Myocyte (in vitro differentiated cells): ENCODE measurements at regions not wholly inside any gene's neighbourhood (a gene's known extent, or its start where the extent isn't known, plus 50 kb on each side); places are given as distances from the start of the nearest gene placed in this dataset.
A peak's percentile ranks its signal among the peaks of the same experiment; 100 is the strongest.

ENCODE experiments used
- DNase-seq: peaks from one replicate; pipeline ENCODE4 v3.0.0-alpha.2; 2012; ENCODE audit warnings: low read depth

DNA sequence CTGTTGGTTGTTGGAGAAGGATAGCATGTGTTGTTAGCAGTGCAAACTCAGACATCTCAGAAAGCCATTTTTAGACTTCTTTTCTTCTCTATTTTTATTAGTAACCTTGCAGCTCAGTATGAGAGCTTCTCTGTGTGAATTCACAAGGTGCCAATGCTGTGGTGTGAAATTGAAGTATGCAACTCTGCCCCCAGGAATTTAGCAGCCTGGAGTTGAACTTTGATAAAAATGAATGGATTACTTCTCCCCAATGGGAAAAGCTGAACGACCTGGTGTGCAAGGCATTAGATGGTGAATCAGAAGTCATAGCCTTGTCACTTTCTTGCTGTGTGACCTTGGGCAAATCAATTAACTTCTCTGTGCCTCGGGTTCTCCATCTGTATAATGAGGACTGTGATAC is 512.3 kb upstream of the PCDH9 start:
- DNase-seq = no peak

DNA sequence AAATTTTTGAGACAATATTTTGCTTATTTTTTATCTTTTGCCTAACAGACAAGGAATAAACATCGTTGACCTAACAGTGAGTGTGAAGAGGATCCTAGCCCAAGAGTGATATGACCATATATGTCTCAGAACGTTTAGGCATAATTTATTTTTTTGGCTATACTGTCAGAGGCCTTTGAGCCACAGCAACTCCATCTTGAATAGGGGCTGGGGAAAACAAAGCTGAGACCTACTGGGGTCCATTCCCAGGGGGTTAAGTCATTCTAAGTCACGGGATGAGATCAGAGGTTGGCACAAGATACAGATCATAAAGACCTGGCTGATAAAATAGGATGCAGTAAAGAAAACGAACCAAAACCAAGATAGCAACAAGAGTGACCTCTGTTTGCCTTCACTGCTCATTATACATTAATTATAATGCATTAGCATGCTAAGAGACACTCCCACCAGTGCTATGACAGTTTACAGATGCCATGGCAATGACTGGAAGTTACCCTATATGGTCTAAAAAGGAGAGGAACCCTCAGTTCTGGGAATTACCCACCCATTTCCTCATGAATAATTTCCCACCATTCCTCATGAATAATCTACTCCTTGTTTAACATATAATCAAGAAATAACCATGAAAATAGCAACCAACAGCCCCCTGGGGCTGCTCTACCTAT is 510.9 kb upstream of the PCDH9 start:
- no peak for DNase-seq

DNA sequence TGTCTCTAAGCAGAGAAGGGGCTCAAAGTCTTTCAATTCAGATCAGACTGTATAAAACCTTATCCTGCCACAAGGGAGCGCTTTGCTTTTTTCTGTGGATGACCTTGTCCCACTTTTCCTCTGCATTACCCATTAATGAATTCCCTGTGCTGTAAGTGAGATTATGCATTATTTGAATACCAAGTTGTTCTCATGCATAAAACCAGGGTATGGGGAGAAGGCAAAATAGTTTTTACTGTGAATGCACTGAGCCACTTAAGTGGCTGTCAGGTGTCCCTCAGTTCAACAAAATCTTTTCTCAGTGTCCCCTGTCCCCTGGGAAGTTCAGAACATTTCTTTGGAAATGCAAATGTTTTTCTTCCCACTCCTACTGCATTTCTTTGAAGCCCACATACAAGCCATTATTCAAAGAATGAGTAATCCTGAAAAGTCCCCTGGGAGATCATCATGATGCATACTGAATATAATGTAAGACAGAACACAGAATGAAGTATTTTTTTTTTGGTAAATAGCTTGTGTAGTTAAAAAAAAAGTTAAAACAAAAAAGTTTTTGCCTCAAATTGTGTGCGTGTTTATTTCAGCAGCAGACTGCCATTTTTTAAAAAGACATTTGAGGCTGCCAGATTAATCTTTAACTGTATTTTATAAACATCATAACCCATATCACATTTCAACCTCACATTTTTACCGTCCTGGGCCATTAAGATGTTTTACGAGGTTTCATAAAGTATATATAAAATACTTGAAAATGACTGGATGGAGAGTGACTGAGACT is 506.7 kb upstream of the PCDH9 start:
- peak; percentile 73 for DNase-seq

DNA sequence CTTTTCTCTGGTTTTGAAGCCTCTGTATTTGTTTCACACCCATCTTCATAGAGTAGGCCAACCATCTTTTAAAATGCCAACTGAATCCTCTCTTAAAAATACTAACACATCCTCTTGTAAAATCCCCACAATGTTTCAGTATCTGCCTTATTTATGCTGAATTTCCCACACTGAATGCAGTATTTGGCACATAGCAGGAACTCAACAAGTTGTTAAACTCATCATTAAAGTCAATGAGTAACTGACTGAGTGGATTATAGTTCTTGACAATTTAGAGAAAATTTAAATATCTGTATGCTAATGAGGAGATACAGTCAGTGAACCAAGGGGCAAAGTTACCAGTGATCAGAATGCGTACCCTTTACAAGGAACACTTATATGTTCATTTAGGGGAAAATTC is 505.5 kb upstream of the PCDH9 start:
- DNase-seq = no peak

DNA sequence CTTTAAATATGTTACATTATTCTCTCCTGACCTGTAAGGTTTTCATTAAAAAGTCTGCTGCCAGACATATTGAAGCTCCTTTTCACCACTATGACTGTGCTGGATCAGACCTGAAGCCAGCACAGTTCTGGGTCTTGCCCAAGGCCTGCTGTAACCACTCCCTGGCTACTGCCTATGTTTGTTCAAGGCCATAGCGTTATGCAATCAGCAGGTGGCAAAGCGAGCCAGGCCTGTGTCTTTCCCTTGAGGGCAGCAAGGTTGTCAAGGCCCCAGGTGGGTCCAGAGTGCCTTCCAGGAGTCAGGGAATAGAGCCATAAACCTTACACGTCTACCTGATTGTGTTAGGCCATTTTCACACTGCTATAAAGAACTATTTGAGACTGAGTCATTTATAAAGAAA is 496.8 kb upstream of the PCDH9 start:
- no peak for DNase-seq

DNA sequence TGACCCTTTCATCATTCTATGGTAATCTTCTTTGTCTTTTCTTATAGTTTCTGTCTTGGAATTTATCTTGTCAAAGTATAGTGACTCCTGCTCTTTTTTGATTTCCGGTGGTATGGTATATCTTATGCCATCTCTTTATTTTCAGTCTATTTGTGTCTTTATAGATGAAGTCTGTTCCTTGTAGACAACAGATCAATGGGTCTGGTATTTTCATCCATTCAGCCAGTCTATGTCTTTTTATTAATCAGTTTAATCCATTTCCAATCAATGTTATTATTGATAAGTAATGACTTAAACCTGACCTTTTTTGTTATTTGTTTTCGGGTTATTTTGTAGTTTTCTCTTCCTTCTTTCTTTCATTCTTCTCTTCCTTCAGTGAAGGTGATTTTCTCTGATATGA is 495.9 kb upstream of the PCDH9 start:
- DNase-seq = no peak

DNA sequence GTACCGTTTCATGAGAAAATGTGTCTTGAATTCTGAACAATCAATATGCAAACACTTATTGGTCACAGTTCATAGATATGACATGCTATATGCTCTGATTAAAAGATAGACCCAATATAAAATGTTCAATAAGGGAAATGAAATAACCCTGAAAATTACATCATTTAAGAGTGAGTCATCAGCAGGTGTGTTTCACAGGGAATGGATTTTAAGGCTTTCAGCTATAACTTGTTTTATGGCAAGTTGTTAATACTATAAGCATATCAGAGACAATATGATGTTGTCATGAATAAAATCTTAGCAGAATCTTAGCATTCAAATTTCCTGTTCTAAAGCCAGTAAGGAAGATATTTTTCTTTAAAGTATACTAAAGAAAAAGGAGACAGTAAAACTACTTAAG is 483.4 kb upstream of the PCDH9 start:
- no peak for DNase-seq

DNA sequence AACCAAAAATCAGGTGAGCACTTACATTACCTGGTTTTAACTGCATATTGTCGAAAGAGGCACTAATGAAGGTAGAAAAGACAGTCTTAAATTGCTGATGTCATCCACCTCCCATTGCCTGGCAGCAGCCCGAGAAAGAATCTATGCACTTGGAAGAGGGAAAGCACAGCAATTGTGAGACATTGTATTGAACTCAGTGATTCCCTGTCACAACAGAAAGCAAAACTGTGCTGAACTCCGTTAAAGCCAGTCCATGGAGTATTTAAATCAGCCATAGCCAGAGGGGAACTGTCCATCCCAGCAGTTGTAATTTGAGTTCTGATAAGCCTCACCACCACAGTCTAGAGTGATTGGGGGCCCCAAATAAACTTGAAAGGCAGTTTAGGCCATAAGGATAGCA is 466.6 kb upstream of the PCDH9 start:
- DNase-seq = peak; percentile 9

DNA sequence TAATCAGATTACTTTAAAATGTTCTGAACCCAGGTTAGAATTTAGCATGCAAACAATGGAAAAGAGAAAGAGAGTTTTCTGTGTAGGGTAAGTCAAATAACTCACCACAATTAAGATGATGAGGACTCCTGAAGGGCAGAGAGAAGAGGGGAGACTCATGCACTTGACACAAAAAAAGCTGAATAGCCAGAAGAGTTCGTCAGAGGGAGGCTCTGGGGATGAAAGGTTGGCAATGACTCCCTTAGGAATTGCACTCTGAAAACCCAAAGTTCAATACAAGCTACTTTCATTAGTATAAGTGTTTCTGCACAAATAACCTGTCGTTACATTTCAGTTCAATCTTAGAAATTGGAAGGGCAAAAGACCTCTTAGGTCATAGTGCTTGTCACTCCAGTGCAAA is 434.4 kb upstream of the PCDH9 start:
- no peak for DNase-seq

DNA sequence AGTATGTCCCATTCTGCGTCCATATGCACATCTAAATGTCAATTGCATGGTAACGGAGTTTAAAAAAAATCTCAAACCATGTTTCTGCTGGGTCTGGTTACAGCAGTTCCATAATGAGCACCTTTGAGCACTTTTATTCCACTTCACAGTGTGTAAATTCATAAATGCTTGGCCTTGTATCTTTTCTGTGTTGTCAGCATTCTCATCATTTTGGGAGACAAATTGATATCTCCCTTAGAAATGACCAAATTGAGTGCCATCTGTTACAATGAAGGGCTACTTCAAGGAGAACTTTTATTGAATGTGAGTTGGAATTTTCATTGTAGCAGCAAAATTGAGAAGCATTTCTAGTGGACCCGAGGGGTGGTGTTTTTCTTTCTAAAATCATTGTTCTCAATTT is 432.9 kb upstream of the PCDH9 start:
- no peak for DNase-seq

DNA sequence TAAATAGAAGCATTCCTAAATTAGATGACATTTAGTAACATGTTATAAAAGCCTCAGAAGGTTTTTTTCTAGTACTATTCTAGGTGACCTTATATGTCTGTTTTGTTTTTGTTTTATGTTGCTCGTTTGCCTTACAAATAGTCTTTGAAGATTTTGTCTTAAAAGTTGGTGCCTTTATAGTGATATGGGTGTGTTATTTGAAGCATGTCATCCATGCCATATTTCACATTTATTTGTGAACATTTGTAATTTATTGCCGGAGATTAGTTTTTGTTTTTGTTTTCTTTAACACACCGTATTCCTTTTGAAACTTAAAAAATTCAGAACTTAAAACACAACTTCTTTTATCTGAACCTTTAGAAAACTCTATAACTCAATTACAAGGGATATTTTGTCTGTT is 422.8 kb upstream of the PCDH9 start:
- no peak for DNase-seq

DNA sequence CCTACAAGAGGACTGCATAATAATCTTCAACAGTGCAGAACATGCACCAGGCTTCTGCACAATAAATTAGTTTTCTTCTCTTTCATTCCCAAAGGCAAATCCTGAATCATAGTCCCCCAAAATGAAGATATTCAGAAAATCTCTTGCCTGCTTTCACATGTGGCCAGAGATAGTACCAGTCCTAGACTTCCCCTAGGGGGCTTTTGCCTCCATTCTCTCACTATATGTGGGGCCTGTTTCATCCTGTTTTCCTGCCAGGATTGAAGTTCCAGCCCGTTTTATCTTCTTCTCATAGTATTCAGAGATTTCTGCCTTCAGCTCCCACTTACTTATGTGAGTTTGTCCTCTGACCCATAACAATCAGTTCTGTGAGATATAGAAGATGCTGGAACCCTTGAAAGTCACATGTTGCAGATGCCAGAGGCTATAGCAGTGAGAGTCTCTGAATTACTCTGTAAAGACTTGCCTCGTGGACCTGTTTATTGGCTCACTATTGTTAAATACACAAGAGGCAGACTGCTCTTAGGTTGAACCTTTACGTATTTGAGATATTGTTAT is 421.9 kb upstream of the PCDH9 start:
- no peak for DNase-seq

DNA sequence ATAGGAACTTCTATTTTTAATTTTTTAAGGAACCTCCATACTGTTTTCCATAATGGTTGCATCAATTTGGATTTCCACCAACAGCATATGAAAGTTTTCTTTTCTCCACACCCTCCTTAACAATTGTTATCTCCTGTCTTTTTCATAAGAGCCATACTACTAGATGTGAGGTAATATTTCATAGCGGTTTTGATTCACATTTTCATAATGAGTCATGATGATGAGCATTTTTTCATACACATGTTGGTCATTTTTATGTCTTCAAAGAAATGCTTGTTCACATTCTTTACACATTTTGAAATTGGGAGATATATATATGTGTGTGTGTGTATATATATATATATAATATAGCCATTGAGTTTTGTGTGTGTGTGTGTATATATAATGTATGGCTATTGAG is 420.3 kb upstream of the PCDH9 start:
- no peak for DNase-seq

DNA sequence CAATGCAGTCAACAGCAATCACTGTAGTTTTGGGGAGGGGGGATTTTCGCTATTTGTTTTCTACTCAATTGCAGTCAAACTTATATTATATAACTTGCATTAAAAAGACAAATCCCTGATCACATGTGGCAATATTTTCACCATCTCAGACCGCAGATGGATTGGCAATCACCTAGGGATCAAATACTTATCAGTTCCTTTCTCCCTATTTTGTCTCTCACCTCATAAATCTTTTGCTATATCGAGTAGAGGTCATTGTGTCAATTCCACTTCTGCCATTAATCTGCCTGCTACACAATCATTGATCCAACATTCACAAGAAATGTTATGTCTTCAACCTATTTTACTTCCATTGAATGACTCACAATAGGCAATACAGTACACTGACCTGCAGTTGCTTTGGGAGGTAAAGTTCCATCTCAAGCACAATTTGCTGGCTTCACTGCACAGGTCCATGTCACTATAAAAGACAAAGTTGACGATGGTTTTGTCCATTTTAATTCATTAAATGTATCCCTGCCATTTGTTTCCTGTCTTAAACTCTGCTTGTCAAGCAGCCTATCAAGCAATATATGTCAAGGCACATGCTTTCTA is 415.8 kb upstream of the PCDH9 start:
- no peak for DNase-seq

DNA sequence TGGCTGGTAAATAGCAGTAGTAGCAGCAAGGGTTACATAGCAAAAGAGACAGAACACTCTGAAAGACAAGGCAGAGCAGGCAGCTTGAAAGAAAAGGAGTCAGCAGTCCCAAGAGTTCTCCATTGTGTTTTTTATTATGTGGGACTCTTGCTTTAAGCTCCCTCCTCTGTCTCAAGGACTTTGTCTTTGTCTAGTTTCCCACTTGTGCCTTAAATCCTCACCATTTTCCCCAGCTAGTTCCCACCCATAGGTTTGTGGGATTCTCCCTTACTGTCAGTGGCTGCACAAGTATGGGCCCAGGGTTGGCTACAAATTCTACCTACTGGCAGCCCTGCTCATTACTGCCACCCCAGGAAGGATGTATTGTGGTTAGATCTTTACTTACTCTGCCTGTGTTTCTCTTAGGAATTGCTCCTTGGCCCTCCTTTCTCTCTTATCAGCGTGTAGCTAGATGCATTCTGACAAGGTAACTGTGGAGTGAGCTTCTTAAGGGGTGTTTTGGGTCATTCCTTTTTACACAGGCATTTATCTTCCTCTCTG is 413.4 kb upstream of the PCDH9 start:
- DNase-seq = no peak

DNA sequence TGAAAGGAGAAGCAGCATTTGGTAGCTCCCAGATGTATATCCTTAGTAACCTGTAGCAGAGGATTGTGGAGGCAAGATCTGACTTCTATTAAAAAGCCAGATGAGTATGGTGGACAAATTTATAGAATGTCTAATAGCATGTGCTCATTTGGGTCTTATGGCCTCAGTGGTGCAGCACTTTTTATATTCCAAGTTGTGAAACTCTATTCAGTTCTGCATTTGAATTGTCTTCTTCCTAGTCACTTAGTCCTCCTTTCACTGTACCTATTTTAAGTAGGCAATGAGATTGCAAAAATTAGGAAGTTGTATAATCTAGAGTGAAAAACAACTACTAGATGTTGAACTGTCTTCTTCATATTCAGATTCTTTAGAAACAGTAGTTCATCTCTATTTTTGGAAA is 412.5 kb upstream of the PCDH9 start:
- DNase-seq = no peak

DNA sequence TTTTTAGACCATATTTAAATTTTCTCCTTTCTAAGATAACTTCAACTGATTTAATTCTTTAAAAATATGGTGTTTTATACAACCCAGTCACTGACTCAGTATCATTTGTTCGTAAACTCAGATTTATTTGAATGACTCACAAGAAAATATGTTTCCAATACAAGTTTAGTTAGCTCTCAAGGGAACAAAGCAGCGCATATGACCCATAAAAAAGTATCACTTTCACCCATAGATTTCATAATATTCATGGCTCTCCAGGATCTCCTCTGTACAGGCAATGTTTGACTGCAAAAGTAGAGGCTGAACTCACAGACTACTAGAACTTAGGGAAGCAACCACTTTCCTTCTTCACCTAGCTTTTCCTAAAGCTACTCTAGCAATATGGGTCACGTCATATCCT is 405.6 kb upstream of the PCDH9 start:
- DNase-seq = no peak

DNA sequence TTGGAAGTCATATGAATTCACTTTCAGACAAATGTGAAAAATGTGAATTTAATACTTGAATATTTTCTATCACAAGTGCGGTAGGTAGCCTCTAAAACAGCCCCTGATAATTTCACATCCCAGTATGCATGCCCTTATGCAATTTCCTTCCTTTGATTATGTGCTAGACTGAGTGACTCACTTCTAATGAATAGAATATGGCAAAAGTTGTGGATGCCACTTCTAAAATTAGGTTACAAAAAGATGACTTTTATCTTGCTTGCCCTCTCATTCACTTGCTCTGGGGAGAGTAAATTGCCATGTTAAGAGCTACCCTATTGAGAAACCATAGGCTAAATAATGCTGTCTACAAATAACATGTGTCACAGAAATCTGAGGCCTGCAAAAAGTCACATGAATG is 402.5 kb upstream of the PCDH9 start:
- no peak for DNase-seq

DNA sequence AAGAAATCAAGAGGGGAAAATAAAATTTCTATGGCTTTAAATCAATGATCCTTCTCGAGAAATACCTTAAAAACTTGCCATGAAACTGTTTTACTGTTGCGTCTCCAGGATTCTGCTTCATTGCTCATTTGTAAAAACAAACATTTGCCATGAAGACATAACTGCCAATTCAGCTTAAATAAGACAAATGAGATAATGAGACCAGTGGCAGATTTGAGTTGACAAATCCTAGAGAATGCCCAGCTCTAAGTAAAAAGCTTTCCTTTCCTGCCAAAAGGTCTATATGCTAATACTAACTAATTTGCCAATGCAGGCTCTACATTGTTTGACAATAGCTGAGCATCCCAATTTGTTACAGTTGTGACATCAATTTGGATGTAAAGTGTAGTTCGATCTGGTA is 400.5 kb upstream of the PCDH9 start:
- DNase-seq = no peak

DNA sequence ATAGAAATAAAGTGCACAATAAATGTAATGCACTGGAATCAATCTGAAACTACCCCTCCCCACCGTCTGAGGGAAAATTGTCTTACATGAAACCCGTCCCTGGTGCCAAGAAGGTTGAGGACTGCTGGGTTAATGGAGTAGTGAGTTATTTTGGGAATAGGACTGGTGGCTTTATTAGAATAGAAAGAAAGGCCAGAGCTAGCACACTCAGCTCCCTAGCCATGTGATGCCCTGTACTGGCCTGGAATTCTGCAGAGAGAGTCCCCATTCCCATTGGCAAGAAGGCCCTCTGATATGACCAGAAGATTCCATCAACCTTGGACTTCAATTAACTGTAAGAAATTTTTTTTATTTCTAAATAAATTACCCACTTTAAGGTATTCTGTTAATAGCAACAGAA is 393.5 kb upstream of the PCDH9 start:
- DNase-seq = peak; percentile 38

DNA sequence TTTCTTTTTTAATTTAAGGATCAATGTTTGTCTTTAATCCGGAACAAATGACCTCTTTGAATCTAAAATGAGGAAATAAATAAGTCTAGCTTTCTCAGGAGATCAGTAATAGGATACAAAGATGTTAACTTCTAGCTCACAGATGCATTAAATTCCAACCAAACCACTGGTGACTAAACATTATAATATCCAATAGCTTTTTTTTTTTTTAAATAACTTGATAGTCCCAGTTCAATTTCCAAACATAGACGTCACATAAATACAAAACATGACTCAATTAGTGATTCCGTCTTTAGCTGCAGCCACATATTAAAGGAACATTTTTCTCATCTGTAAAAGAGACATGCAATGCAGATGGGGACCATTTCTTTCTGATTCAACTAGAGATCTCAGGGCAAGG is 390.5 kb upstream of the PCDH9 start:
- DNase-seq = peak; percentile 18

DNA sequence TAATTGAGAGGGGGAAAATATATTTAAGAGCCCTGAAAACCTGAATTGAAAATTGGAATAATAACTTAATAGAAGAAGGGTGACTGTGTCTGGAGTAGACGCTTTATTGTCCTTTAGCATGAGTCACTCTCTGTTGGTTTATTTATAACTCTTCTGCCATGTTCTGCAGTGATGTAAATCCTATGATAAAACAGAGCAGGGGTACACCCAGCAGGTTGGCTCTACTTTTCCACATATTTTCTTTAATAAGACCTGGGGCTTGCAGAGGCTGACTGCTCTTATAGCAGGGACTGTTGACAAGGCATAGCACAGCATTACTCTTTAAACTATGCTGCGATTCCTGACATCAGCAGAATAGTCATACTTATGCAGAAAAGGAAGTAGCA is 389.9 kb upstream of the PCDH9 start:
- DNase-seq = peak; percentile 43
